Stimulated activated CD4-positive, alpha-beta T cell treated with anti-CD3 and anti-CD28 coated beads, Interleukin-2, amount 100 ng/mL, for 48 hours (primary cell): ENCODE measurements at regions not wholly inside any gene's neighbourhood (a gene's known extent, or its start where the extent isn't known, plus 50 kb on each side); places are given as distances from the start of the nearest gene placed in this dataset.
"Not testable (repeated sequence)": the region's sequence is repeated elsewhere in the genome, so short reads cannot be mapped to it uniquely, and the experiment has no call there.

Experiments used
- DNase-seq, 2 donors: peaks; one replicate each; pipeline ENCODE4 v3.0.0-alpha.2; 2020

DNA sequence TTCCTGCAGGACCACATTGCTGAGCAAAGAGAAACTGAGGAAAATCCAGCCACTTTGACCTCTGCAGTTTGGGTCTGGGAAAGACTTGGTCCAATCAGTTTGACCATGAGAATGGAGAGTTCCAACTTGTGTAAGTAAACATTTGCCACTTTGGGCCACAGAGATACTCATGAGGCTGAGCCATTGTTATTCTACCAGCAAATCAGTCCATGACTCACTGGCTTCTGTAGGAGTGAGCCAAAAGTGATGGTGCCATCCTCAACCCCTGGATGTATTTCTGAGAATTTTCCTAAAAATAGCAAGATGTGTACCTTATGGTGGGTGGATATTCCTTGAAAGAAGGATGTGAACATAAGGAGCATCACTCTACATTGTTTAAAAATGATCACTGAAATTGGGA lies 192.9 kb upstream of the OR4E1 start:
- DNase-seq, result no peak

DNA sequence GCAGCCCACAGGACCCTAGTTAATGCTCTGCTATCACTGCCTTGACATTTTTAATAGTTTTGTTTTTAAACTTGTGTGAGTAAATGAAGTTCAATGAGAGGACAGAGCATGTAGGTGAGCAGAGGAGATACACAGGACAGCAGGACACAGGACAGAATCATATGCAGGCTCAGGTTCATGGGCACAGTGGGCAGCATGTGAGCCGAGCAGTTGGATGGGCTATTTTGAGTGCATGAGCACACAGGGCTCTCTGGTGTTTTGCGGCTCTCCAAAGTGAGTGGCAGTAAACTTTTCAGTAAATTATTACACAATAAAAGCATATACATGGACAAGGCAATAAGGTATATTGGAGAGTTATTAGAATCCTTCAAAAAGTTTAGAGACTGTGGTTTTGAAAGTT lies 189.7 kb upstream of the OR4E1 start:
- no peak for DNase-seq

DNA sequence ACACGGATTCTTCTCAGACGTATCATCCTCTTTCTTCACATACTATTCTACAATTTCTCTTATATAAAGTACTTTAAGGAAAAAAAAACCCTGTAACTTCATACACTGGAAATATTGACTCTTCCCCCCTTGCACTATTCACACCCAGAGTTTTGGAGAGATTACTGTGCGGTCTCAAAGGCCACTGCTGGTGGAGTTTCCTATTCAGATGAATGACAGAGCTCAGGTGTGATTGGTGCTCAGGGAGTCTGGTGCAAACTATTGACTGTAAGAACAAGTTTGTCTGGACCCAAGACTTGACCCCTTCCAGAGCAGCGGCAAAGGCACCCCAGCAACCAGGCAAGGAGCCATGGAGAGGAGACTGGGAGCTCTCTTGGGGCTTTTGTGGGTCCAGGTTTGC lies 187.5 kb upstream of the OR4E1 start:
- no peak for DNase-seq

DNA sequence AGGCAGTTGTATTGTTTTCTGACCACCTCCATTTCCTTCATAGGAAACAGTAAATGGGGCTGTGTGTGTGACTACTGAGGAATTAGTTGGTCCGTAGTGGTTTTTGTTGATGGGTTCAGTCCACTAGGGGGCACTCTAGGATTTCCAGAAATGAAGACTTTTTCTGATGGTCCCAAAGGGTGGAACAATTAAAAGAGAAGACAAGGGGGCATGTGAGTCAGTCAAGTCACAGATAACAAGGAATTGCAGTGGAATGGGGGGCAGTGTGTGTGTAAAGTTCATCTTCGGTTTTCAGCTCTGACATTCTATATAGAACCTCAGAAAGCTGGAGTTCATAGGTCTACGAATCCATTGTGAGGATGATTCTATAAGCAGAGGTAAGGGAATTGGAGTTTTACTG lies 186.6 kb upstream of the OR4E1 start:
- DNase-seq, result peak; percentile 29 to 41

DNA sequence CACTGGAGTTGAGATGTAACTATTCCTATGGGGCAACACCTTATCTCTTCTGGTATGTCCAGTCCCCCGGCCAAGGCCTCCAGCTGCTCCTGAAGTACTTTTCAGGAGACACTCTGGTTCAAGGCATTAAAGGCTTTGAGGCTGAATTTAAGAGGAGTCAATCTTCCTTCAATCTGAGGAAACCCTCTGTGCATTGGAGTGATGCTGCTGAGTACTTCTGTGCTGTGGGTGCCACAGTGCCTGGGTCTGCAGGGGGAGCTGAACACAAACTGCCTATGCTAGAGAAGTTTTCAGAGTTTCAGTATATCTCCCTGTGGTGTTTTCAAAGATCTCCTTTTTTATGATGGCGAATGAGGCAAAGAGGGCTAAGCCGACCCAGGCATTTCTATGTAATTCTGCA lies 179.2 kb upstream of the OR4E1 start:
- DNase-seq, result no peak

DNA sequence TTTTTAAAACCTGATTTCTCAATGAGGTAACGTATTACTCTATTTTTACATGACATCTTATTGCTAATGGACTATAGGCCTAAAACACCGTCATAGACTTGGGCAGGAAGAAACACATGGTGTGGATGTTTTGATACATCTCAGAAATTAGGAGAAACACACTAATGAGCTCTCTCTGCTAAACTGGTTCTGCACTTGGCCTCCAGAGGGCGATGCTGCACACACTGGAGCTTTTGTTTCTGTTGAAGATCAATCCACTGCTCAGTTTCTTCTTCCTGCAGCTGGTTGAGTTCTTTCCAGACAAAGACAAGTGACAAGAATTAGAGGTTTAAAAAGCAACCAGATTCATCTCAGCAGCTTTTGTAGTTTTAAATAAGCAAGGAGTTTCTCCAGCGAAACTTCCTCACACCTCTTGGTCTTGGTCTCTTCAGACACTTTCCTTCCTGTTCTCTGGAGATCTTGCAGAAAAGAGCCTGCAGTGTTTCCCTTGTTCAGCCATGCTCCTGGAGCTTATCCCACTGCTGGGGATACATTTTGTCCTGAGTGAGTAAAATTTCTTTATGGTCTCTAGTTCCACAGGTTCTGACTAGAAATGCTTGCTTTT lies 178.5 kb upstream of the OR4E1 start:
- peak; percentile 71 for DNase-seq

- not testable (repeated sequence) for DNase-seq
Measured at GRCh38 chr14:21846902-21847301, 173.3 kb upstream of the OR4E1 start.

GRCh38 chr14:21846227-21846885 lies 172.7 kb upstream of the OR4E1 start:
- peak; percentile 61 to 67 for DNase-seq

DNA sequence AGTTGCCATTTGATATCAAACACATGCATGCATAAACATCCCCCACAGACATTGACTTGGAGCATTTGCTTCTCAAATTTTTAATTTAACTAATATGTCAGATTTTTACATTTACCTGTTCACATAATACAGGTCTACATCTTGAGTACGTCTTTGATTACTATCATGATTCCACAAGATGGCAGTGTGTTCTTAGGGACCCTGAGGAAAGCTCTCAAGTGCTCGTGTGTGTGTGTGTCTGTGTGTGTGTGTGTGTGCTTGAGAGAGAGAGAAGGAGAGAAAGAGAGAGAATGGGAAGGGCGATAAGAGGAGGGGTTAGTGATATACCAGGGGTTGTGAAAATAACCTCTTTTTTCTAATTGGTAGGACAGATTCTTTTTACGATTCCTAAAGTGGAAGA lies 167.1 kb upstream of the OR4E1 start:
- DNase-seq, result no peak

- DNase-seq, result no peak
Measured at GRCh38 chr14:21833836-21834235, 160.2 kb upstream of the OR4E1 start.

DNA sequence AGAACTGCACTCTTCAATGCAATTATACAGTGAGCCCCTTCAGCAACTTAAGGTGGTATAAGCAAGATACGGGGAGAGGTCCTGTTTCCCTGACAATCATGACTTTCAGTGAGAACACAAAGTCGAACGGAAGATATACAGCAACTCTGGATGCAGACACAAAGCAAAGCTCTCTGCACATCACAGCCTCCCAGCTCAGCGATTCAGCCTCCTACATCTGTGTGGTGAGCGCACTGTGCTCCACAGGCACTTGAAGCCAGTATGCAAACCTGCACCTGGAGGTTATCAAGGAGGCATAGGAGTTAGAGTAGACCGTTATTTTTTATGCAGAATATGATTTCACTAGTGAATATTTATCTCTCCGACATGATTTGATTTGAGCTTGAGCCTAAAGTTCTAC lies 152.2 kb upstream of the OR4E1 start:
- no peak for DNase-seq

DNA sequence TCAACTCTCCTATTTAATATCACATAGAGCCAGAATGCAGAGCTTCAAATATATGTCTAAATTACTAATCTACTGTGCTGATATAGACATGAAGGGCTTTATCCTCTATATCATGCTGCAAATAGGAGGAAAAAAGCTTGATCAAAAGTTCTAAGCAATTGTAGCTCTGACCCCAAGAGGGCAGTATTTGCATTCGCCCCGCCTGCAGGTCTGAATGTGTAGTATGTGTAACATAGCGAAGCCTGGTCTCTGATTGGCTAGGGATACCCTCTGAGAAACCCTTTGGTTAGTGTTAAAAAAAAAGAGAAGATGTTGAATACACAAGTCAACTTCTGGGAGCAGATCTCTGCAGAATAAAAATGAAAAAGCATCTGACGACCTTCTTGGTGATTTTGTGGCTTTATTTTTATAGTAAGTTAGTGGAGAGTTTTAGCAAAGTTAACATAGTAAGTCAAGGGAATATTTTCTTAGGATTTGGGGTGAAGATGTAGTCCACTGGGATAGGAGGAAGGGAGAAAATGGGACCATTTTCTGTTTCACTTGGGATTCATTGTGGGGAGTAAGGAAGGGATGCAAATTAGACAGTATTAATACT lies 151.6 kb upstream of the OR4E1 start:
- peak; percentile 14 to 35 for DNase-seq

DNA sequence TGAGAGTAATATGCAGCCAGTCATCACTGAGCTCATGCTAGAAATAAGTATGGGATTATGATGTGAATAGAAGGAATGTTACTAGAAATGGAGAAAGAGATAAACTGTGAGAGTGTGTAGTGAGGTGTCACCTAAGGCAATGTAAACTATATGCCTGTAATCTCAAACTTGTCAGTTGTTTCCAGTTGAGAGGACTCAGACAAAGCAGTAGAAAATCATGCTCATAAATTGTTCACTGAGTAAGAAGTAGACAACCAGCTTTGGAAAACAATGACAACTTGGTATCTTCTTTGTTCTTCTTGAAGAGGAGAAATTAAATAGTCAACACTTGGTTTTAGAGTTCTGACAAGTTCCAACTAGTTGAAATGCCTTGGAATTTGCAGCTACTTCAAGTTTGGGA lies 148.5 kb upstream of the OR4E1 start:
- DNase-seq, result no peak

- DNase-seq, result no peak
Measured at GRCh38 chr14:21820631-21821030, 147.0 kb upstream of the OR4E1 start.

DNA sequence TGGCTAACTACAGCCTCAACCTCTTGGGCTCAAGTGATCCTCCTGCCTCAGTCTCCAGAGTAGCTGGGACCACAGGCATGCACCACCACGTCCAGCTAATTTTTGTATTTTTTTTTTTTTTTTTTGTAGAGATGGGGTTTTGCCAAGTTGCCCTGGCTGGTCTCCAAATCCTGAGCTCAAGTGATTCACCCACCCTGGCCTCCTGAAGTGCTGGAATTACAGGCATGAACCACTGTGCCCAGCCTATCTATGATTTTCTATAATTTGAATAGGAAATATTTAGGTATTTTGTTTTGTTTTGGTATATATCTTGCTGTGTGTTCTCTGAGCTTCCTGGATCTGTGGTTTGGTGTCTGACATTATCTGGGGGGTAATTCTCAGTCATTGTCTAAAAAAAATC lies 146.3 kb upstream of the OR4E1 start:
- not testable (repeated sequence) for DNase-seq

DNA sequence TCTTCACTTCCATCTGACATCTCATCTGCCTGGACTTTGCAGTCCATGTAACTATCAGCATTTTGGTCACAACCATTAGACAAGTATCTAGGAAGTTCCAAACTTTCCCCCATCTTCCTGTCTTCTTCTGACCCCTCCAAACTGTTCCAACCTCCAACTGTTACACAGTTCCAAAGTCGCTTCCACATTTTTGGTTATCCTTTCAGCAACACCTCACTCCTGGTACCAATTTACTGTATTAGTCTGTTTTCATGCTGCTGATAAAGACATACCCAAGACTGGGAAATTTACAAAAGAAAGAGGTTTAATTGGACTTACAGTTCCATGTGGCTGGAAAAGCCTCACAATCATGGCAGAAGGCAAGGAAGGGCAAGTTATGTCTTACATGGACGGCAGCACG lies 143.4 kb upstream of the OR4E1 start:
- not testable (repeated sequence) for DNase-seq

GRCh38 chr14:21807975-21808374 lies 134.4 kb upstream of the OR4E1 start:
- no peak for DNase-seq

- DNase-seq, result no peak
Measured at GRCh38 chr14:21804981-21805380, 131.4 kb upstream of the OR4E1 start.

DNA sequence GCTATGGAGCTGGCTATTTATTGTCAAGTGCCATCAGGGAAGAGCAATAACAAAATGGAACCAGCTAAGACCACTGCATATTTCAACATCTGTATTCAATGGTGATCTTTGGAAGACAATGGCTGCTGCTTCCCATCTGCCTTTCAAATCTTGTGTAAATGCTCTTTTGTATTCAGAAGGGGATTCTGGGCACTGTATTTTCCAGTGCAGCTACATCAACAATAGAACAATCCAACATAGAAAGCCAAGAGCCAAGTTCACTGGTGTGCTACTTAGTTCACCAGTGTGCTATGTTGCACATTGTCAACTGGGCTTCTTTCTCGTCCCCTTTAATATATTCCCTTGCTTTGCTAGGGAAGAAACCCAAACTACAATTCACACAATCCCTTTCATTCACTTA lies 128.8 kb upstream of the OR4E1 start:
- no peak for DNase-seq

GRCh38 chr14:21796916-21797315 lies 123.3 kb upstream of the OR4E1 start:
- no peak for DNase-seq

DNA sequence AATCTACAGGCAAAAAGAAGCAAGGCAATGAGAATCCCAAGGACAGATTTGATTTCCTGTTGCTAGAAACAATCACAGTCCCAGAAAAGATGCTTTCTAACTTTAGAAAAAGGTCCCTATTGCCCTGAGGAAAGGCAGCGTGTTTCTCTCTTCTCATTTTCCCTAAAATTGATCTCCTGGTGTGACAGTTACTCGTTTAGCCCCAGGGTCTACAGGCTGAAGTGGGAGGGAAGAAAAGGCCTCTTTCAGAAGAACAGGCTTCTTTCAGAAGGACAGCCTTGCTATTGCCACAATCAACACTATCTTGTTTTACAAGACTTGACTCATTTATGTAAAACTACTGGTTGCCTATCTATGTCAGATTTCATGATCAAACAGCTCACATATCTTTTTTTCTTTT lies 121.8 kb upstream of the OR4E1 start:
- no peak for DNase-seq

- DNase-seq, result no peak
Measured at GRCh38 chr14:21791749-21792148, 118.1 kb upstream of the OR4E1 start.

- DNase-seq, result not testable (repeated sequence)
Measured at GRCh38 chr14:21788687-21789086, 115.1 kb upstream of the OR4E1 start.

GRCh38 chr14:21787242-21787641 lies 113.6 kb upstream of the OR4E1 start:
- DNase-seq, result not testable (repeated sequence)

DNA sequence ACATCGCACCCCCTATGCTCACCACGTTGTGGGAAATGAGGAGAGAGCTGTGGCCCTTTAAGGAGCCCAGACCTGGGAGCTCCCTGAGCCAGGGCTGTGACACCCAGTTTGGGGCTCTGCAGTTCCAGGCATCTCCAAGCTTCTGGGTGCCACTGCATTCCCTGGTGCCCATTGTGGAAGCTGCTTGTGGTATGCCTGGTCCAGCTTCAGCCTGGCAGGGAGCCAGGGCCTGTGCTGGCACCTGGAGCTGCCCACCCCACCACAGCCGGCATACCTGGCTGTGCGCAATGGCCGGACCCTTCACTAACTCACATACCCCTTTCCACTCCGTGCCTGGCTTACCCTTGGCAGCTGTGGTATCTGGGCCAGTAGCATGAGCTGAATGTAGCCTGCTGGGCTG lies 107.9 kb upstream of the OR4E1 start:
- DNase-seq, result no peak
